Endothelial cell of umbilical vein (primary cell): ENCODE measurements at regions not wholly inside any gene's neighbourhood (a gene's known extent, or its start where the extent isn't known, plus 50 kb on each side); places are given as distances from the start of the nearest gene placed in this dataset.

Source experiments
- CTCF ChIP-seq, 2 donors: IDR thresholded peaks; 1 replicate in 1 of 2; 2 replicates in 1 of 2; pipeline ENCODE4 v1.5.1; 2011; ENCODE audit warnings: low read length in 2 of 2, mild to moderate bottlenecking in 2 of 2, moderate library complexity in 2 of 2, control low read depth in 1 of 2, inconsistent platforms in 1 of 2, low read depth in 1 of 2; ENCODE audit not compliant: insufficient read depth in 1 of 2; ENCODE audit errors: extremely low read depth in 1 of 2
- EZH2 ChIP-seq: IDR thresholded peaks from 2 replicates; pipeline ENCODE4 v1.6.1; 2012; ENCODE audit warnings: borderline replicate concordance, low read depth, mild to moderate bottlenecking, moderate library complexity, low read length, inconsistent platforms; ENCODE audit not compliant: severe bottlenecking
- MAX ChIP-seq: IDR thresholded peaks from 2 replicates; pipeline ENCODE4 v1.6.1; 2011; ENCODE audit not compliant: insufficient read depth, insufficient read length
- MYC ChIP-seq: IDR thresholded peaks from one replicate; pipeline ENCODE4 v1.6.1; 2011; ENCODE audit warnings: mild to moderate bottlenecking, low read depth, low read length
- POLR2A ChIP-seq: IDR thresholded peaks from 2 replicates; pipeline ENCODE4 v1.6.1; 2012; ENCODE audit warnings: low read depth, mild to moderate bottlenecking, control low read depth, low read length
- POLR2AphosphoS5 ChIP-seq: IDR thresholded peaks from 2 replicates; pipeline ENCODE4 v1.6.1; 2012; ENCODE audit warnings: low read depth, mild to moderate bottlenecking, control low read depth, low read length, moderate library complexity; ENCODE audit not compliant: insufficient read depth

GRCh38 chr4:159545556-159545955 is 442.7 kb downstream of the RAPGEF2 start:
- no peak for TF ChIP-seq MAX
- TF ChIP-seq MYC, result no peak
- no peak for TF ChIP-seq CTCF (IDR thresholded peaks at IDR 0.05; ENCODE audit: extremely low read depth in 1 of 2, insufficient read depth in 1 of 2, low read depth in 1 of 2, low read length in 2 of 2)
- no peak for TF ChIP-seq EZH2
- TF ChIP-seq POLR2AphosphoS5, result no peak
- TF ChIP-seq POLR2A, result no peak
